OCI-LY1 (cell line): ENCODE measurements at regions not wholly inside any gene's neighbourhood (a gene's known extent, or its start where the extent isn't known, plus 50 kb on each side); places are given as distances from the start of the nearest gene placed in this dataset.

Experiments
- H2AFZ ChIP-seq: fragments of 200-600 bp; sonication (generic), shearing (Covaris generic); 2 replicates; pipeline ENCODE4 v1.6.0; 2014; ENCODE audit warnings: antibody characterized with exemption, mild to moderate bottlenecking, low read length
- H3F3A ChIP-seq: fragments of 200-600 bp; sonication (generic), shearing (Covaris generic); 2 replicates; pipeline ENCODE4 v1.6.0; 2014; ENCODE audit warnings: mild to moderate bottlenecking, antibody characterized with exemption, low read length, moderate library complexity; ENCODE audit not compliant: insufficient read depth
- H3K27ac ChIP-seq: fragments of 200-600 bp; sonication (generic); 2 replicates; pipeline ENCODE4 v1.5.1; 2014; ENCODE audit warnings: low read length, mixed run types, mild to moderate bottlenecking, low read depth; ENCODE audit not compliant: poor library complexity, severe bottlenecking
- H3K27me3 ChIP-seq: fragments of 200-600 bp; sonication (generic); 2 replicates; pipeline ENCODE4 v1.6.0; 2014; ENCODE audit warnings: antibody characterized with exemption, mild to moderate bottlenecking, low read length, moderate library complexity; ENCODE audit not compliant: insufficient read depth
- H3K36me3 ChIP-seq: fragments of 200-600 bp; sonication (generic); 2 replicates; pipeline ENCODE4 v1.6.1; 2014; ENCODE audit warnings: mild to moderate bottlenecking, antibody characterized with exemption, low read length, moderate library complexity, mixed read lengths; ENCODE audit not compliant: insufficient read depth
- H3K4me1 ChIP-seq: fragments of 200-600 bp; sonication (generic); 2 replicates; pipeline ENCODE4 v1.5.1; 2014; ENCODE audit warnings: mild to moderate bottlenecking, low read length, moderate library complexity; ENCODE audit not compliant: insufficient read depth, severe bottlenecking
- H3K4me2 ChIP-seq: fragments of 200-600 bp; sonication (generic), shearing (Covaris generic); 2 replicates; pipeline ENCODE4 v1.6.1; 2014; ENCODE audit warnings: low read length
- H3K4me3 ChIP-seq: fragments of 200-600 bp; sonication (generic); 2 replicates; pipeline ENCODE4 v1.5.1; 2014; ENCODE audit warnings: low read length, low read depth, mild to moderate bottlenecking, mixed read lengths; ENCODE audit not compliant: poor library complexity, severe bottlenecking
- H3K79me2 ChIP-seq: fragments of 200-600 bp; shearing (Covaris generic); 2 replicates; pipeline ENCODE4 v1.6.1; 2016; ENCODE audit warnings: mixed run types, low read length, mixed read lengths; ENCODE audit not compliant: insufficient read depth
- H3K9ac ChIP-seq: fragments of 200-600 bp; sonication (generic), shearing (Covaris generic); 2 replicates; pipeline ENCODE4 v1.6.1; 2014; ENCODE audit warnings: mild to moderate bottlenecking, low read length, mixed read lengths
- H3K9me2 ChIP-seq: fragments of 200-600 bp; sonication (generic), shearing (Covaris generic); 2 replicates; pipeline ENCODE4 v1.6.1; 2014; ENCODE audit warnings: low read depth, mild to moderate bottlenecking, low read length, mixed read lengths
- H3K9me3 ChIP-seq: fragments of 200-600 bp; shearing (Covaris generic); 2 replicates; pipeline ENCODE4 v1.6.1; 2014; ENCODE audit warnings: low read length, mixed read lengths
- H4K20me1 ChIP-seq: fragments of 200-600 bp; sonication (generic), shearing (Covaris generic); 2 replicates; pipeline ENCODE4 v1.6.0; 2016; ENCODE audit warnings: mild to moderate bottlenecking, low read length; ENCODE audit not compliant: insufficient read depth
- CTCF ChIP-seq: fragments of 200-600 bp; sonication (generic), shearing (Covaris generic); IDR thresholded peaks from 2 replicates; pipeline ENCODE4 v1.5.1; 2017; ENCODE audit warnings: mild to moderate bottlenecking, antibody characterized with exemption, low read length, moderate library complexity, mixed read lengths
- EZH2 ChIP-seq: fragments of 200-600 bp; sonication (generic), shearing (Covaris generic); IDR thresholded peaks from 2 replicates; pipeline ENCODE4 v1.8.0; 2017; ENCODE audit warnings: borderline replicate concordance, mixed run types, mild to moderate bottlenecking, antibody characterized with exemption, low read length, moderate library complexity, mixed read lengths

DNA sequence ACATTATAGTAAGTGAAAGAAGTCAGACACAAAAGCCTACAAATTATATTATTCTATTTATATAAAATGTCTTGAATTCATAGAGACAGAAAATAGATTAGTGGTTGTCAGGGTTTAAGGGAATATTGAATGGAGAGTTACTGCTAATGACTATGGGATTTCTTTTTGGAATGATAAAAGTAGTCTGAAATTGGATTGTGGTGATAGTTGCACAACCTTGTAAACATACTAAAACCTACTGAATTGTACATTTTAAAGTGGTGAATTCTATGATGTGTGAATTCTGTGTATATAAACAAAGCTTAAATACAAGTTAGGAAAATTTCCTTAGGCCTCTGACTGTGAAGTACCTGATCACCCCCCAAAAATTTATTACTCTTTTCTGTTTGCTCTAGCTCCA lies 343.1 kb downstream of the TFAP2B start:
- Histone ChIP-seq H3K4me1 (no peaks in the 10 kb centered on the region), H3K36me3 (no peaks in the 10 kb centered on the region), H3K27me3 (no peaks in the 10 kb centered on the region), H3K9ac (no peak overlapping the region), H3F3A (no peaks in the 10 kb centered on the region), H3K79me2 (no peaks in the 10 kb centered on the region), H3K9me3 (no peaks in the 10 kb centered on the region), H2AFZ (no peak overlapping the region), H3K4me3 (no peak overlapping the region), H3K9me2 (no peaks in the 10 kb centered on the region), H3K4me2 (no peak overlapping the region), H4K20me1 (no peaks in the 10 kb centered on the region), H3K27ac (no peak overlapping the region)
- TF ChIP-seq EZH2 (no peak), CTCF (no peak)

- H4K20me1 ChIP-seq: no peaks in the 10 kb centered on the region
- no peaks in the 10 kb centered on the region for H3K36me3 ChIP-seq
- TF ChIP-seq EZH2: no peak
- no peak for TF ChIP-seq CTCF
- no peaks in the 10 kb centered on the region for H3K27me3 ChIP-seq
- H2AFZ ChIP-seq: no peak overlapping the region
- H3K4me2 ChIP-seq: no peak overlapping the region
- no peaks in the 10 kb centered on the region for H3K9me2 ChIP-seq
- no peak overlapping the region for H3K4me3 ChIP-seq
- H3K4me1 ChIP-seq: no peaks in the 10 kb centered on the region
- no peak overlapping the region for H3K27ac ChIP-seq
- no peaks in the 10 kb centered on the region for H3K79me2 ChIP-seq
- no peak overlapping the region for H3K9ac ChIP-seq
- H3K9me3 ChIP-seq: no peaks in the 10 kb centered on the region
- H3F3A ChIP-seq: no peaks in the 10 kb centered on the region
Observed at GRCh38 chr6:51163843-51164529, 345.3 kb downstream of the TFAP2B start.

DNA sequence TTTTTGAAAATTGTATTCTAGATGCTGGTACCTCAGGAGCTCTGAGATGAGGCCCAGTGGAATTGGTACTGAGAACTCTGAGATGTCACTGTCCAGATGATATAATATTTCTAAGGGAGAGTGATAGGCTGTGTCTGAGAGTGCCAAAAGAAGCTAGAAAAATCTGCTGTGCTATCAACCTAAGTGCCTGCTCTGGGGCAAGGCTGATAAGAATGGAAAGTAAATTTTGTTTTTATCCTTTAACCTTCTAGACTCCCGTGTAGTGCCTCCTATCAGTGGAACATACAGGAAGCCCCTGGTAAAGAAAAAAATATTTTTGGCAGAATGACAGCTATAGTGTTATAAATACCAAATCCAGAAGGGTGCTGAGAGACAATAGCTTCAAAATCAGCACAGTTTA lies 348.2 kb downstream of the TFAP2B start:
- Histone ChIP-seq H2AFZ (no peak overlapping the region), H3K9me3 (no peaks in the 10 kb centered on the region), H3K79me2 (no peaks in the 10 kb centered on the region), H3K36me3 (no peaks in the 10 kb centered on the region), H4K20me1 (no peaks in the 10 kb centered on the region), H3K4me2 (no peak overlapping the region), H3K27me3 (no peaks in the 10 kb centered on the region), H3K4me3 (no peak overlapping the region), H3K27ac (no peak overlapping the region), H3K9me2 (no peaks in the 10 kb centered on the region), H3K4me1 (no peaks in the 10 kb centered on the region), H3F3A (no peaks in the 10 kb centered on the region), H3K9ac (no peak overlapping the region)
- no peak for TF ChIP-seq EZH2
- no peak for TF ChIP-seq CTCF
